NCI-H1694 (cell line): ENCODE measurements at regions not wholly inside any gene's neighbourhood (a gene's known extent, or its start where the extent isn't known, plus 50 kb on each side); places are given as distances from the start of the nearest gene placed in this dataset.

Experiments used
- DNase-seq: peaks from one replicate; lab custom pipeline; 2025; lab: John Stamatoyannopoulos, UW

- DNase-seq: no peak
Measured at GRCh38 chr3:56985460-56985859, 75.0 kb upstream of the SPATA12 start.

- DNase-seq: no peak
Measured at GRCh38 chr3:56983427-56983826, 77.0 kb upstream of the SPATA12 start.

- DNase-seq: no peak
Measured at GRCh38 chr3:56981445-56982230, 78.8 kb upstream of the SPATA12 start.

- no peak for DNase-seq
Measured at GRCh38 chr3:56980798-56981390, 79.6 kb upstream of the SPATA12 start.

GRCh38 chr3:56980243-56980642 is 80.2 kb upstream of the SPATA12 start:
- DNase-seq: no peak

GRCh38 chr3:56979791-56980190 is 80.7 kb upstream of the SPATA12 start:
- DNase-seq: no peak

GRCh38 chr3:56977561-56977889 is 82.9 kb upstream of the SPATA12 start:
- DNase-seq: no peak

GRCh38 chr3:56976651-56977560 is 83.6 kb upstream of the SPATA12 start:
- peak; percentile 79 for DNase-seq

GRCh38 chr3:56975567-56975966 is 84.9 kb upstream of the SPATA12 start:
- DNase-seq: peak; percentile 33

GRCh38 chr3:56974247-56974930 is 86.1 kb upstream of the SPATA12 start:
- DNase-seq: no peak

- DNase-seq: no peak
Measured at GRCh38 chr3:56971816-56972215, 88.6 kb upstream of the SPATA12 start.

- no peak for DNase-seq
Measured at GRCh38 chr3:56971261-56971660, 89.2 kb upstream of the SPATA12 start.

GRCh38 chr3:56970461-56970879 is 90.0 kb upstream of the SPATA12 start:
- no peak for DNase-seq

GRCh38 chr3:56969851-56970250 is 90.6 kb upstream of the SPATA12 start:
- DNase-seq: no peak

- DNase-seq: no peak
Measured at GRCh38 chr3:56966509-56966908, 94.0 kb upstream of the SPATA12 start.

GRCh38 chr3:56966104-56966503 is 94.4 kb upstream of the SPATA12 start:
- DNase-seq: no peak

- DNase-seq: no peak
Measured at GRCh38 chr3:56962922-56963321, 97.5 kb upstream of the SPATA12 start.

- DNase-seq: no peak
Measured at GRCh38 chr3:56962206-56962605, 98.3 kb upstream of the SPATA12 start.

GRCh38 chr3:56960234-56960917 is 100.1 kb upstream of the SPATA12 start:
- no peak for DNase-seq

- no peak for DNase-seq
Measured at GRCh38 chr3:56958879-56959278, 101.6 kb upstream of the SPATA12 start.

GRCh38 chr3:56957522-56957921 is 102.9 kb upstream of the SPATA12 start:
- DNase-seq: no peak

- DNase-seq: no peak
Measured at GRCh38 chr3:56956906-56957305, 103.6 kb upstream of the SPATA12 start.
